Right lobe of liver (tissue), 4 donors: ENCODE measurements at regions not wholly inside any gene's neighbourhood (a gene's known extent, or its start where the extent isn't known, plus 50 kb on each side); places are given as distances from the start of the nearest gene placed in this dataset.

Source experiments
- CTCF ChIP-seq, 4 donors: fragments of 200-600 bp in 3 of 4; fragments of 450-650 bp in 1 of 4; IDR thresholded peaks; one replicate each; pipeline versions ENCODE4 v1.5.1 to v1.8.0; 2016 to 2022; ENCODE audit warnings: antibody characterized with exemption in 4 of 4, mild to moderate bottlenecking in 2 of 4
- POLR2A ChIP-seq: fragments of 450-650 bp; IDR thresholded peaks from one replicate; pipeline ENCODE4 v1.6.1; 2017; ENCODE audit warnings: antibody characterized with exemption, mild to moderate bottlenecking
- donor health status: DM: no; HTN: no; CAD: no.
- donor health status: DM: no; HTN: no; CAD: no.
- donor health status: DM: no; HTN: yes; CAD: no.

GRCh38 chr5:68021916-68022315 is 193.6 kb upstream of the PIK3R1 start:
- no peak for TF ChIP-seq CTCF (IDR thresholded peaks at IDR 0.05)
- no peak for TF ChIP-seq POLR2A
